LNCAP (cell line): ENCODE measurements at regions not wholly inside any gene's neighbourhood (a gene's known extent, or its start where the extent isn't known, plus 50 kb on each side); places are given as distances from the start of the nearest gene placed in this dataset.

Experiments used
- TF ChIP-seq, protein P1 (sequence below): fragments of 450-650 bp; IDR thresholded peaks from 2 replicates; pipeline ENCODE4 v1.5.1; 2017; ENCODE audit warnings: mild to moderate bottlenecking

GRCh38 chrX:39875834-39876628 is 221.7 kb downstream of the BCOR start:
- TF ChIP-seq, protein P1, sequence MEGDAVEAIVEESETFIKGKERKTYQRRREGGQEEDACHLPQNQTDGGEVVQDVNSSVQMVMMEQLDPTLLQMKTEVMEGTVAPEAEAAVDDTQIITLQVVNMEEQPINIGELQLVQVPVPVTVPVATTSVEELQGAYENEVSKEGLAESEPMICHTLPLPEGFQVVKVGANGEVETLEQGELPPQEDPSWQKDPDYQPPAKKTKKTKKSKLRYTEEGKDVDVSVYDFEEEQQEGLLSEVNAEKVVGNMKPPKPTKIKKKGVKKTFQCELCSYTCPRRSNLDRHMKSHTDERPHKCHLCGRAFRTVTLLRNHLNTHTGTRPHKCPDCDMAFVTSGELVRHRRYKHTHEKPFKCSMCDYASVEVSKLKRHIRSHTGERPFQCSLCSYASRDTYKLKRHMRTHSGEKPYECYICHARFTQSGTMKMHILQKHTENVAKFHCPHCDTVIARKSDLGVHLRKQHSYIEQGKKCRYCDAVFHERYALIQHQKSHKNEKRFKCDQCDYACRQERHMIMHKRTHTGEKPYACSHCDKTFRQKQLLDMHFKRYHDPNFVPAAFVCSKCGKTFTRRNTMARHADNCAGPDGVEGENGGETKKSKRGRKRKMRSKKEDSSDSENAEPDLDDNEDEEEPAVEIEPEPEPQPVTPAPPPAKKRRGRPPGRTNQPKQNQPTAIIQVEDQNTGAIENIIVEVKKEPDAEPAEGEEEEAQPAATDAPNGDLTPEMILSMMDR, result no peak

DNA sequence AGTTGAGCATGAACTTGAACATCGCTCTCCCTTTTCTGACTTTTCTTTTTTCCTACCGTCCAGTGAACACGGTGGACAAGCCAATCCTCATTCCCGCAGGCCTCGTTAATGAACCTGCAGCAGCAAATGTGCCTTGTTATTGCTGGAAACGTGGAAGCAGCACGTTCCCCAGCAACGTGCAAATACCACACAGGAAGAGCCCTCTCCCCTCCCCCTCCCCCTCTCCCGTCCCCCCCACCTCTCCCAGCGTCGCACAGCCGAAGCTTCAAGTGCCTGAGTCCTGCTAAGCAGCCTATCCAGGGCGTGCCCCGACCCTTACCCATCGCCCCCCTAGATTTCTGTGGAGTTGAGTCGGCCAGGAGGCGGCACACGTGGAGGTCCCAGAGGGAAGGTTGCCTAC is 219.9 kb downstream of the BCOR start:
- TF ChIP-seq, protein P1, result no peak

DNA sequence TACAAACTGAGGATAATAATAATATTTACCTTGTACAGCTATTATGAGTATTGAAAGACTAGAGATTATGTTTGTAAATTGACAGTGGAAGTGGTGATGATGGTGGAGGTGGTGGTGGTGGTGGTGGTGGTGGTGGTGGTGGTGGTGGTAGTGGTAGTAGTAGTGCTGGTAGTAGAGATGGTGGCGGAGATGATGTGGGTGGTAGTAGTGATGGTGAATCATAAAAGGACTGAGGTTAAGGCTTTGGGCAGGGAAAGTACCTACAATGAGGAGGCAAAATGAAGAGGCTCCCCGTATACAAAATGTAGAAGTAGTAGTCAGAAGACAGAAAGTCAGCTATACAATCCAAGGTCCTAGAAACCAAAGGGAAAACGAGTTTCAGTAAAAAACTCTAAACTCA is 214.1 kb downstream of the BCOR start:
- TF ChIP-seq, protein P1, result no peak

DNA sequence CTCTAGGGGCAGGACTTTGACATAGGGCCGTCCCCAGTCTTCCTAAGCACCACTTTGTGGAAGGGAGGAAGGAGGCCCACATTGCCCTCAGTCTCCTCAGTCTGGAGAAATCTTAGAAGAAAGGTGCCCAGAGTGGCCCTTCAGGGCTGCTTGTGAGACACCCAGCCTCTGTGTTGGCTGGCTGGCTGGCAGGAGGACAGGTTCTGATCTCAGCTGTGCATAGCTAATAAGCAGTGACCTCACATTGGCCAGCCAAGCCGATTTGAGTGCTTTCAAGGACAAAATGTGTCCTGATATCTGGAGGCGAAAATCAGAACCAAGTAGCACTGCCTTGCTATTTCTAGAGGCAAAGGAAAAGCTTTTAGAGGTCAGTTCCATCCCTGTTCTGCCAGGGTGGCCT is 211.5 kb downstream of the BCOR start:
- TF ChIP-seq, protein P1, result no peak

GRCh38 chrX:39888730-39889129 is 209.0 kb downstream of the BCOR start:
- TF ChIP-seq, protein P1, result no peak

GRCh38 chrX:39889704-39890103 is 208.1 kb downstream of the BCOR start:
- TF ChIP-seq, protein P1, result no peak

DNA sequence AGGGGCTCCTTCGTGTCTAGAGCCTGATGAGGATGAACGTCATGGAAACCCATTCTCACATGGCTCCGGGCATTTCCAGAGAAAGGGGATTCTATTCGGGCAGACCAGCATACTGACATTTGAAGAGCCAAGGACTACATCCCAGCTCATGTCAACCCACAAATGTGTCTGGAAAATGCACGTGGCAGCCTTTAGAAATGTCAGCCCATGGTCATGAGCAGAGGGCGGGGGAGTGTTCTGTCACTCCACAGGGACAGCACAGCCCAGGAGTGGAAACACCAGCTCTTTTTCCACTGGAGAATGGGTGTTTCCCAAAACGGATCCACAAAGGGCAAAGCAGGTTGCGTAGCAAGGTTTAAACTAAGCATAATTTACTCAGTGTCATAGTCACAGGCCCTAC is 207.0 kb downstream of the BCOR start:
- TF ChIP-seq, protein P1, result no peak

DNA sequence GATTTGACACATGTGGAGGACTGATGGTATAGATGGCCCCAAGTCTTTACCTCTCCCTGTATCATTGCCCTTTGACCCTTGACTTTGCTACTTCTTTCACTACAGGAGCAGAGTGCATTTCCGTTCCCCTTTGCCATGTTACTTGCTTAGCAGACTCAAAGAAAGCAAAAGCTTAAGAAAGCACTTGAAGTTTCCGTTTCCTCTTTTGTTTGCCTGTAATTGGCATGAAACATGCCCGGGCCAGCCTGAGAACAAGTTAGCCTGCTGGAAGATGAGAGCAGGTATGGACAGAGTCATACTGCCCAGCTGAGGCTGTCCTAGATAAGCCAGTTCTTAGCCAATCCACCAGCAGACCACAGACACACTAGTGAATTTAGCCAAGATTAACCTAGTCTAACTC is 206.0 kb downstream of the BCOR start:
- TF ChIP-seq, protein P1, result no peak
